Calu3 (cell line): ENCODE measurements at regions not wholly inside any gene's neighbourhood (a gene's known extent, or its start where the extent isn't known, plus 50 kb on each side); places are given as distances from the start of the nearest gene placed in this dataset.

Source experiments
- BruUV-seq: library from RNA; stranded (reverse); fragments of 400-500 nt; replicated peaks from 2 replicates; lab custom pipeline; 2021; lab: Mats Ljungman, UMichigan
- CTCF ChIA-PET: fragments of 300-600 bp; sonication (Branson Sonifier 250); formaldehyde crosslinking; loops from one replicate; lab custom pipeline; 2022; ENCODE audit warnings: antibody characterized with exemption; lab: Charles Lee
- DNase-seq: peaks from one replicate; pipeline ENCODE4 v3.0.0; 2022
- H3K27ac Mint-ChIP-seq: one replicate; pipeline ENCODE4 v1.8.0; 2022; ENCODE audit warnings: mixed read lengths; ENCODE audit not compliant: unreplicated experiment
- H3K27me3 Mint-ChIP-seq: one replicate; pipeline ENCODE4 v1.8.0; 2022; ENCODE audit warnings: mixed read lengths; ENCODE audit not compliant: unreplicated experiment
- H3K36me3 Mint-ChIP-seq: one replicate; pipeline ENCODE4 v1.8.0; 2022; ENCODE audit warnings: mild to moderate bottlenecking, moderate library complexity, mixed read lengths; ENCODE audit not compliant: insufficient read depth, unreplicated experiment
- H3K4me1 Mint-ChIP-seq: one replicate; pipeline ENCODE4 v1.8.0; 2022; ENCODE audit warnings: mild to moderate bottlenecking, low read depth, mixed read lengths; ENCODE audit not compliant: unreplicated experiment
- H3K4me3 Mint-ChIP-seq: one replicate; pipeline ENCODE4 v1.8.0; 2022; ENCODE audit warnings: mild to moderate bottlenecking, low read depth, moderate library complexity, mixed read lengths; ENCODE audit not compliant: unreplicated experiment
- H3K9me3 Mint-ChIP-seq: one replicate; pipeline ENCODE4 v1.8.0; 2022; ENCODE audit warnings: low read depth, mixed read lengths; ENCODE audit not compliant: unreplicated experiment
- intact Hi-C: fragments of 100-400 bp; cut with micrococcal nuclease; formaldehyde crosslinking; loops from one replicate; pipeline ENCODE4 v1.10.0; 2022; ENCODE audit not compliant: unreplicated experiment
- TF ChIP-seq, protein P1 (sequence below): fragments of 200-600 bp; IDR thresholded peaks from one replicate; pipeline ENCODE4 v1.8.0; 2022; ENCODE audit warnings: antibody characterized with exemption; ENCODE audit not compliant: unreplicated experiment

DNA sequence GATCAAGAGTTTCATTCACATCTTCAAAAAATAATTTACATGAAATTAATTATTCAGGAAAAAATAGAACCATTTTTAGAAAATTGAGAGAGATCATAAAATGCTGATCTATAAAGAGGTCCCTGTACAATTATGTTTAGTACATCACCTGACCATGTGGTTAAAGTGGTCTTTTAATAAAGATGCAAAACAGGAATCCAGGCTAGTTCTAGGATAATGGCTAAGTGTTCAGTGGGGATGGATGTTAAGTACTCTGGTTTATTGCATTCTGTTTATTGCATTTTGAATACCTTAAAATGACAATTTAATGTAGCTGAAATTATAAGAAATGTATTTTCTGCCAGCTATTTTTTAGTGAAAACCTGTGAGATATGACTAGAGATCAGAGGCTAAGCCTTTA is 72.0 kb upstream of the SMC2 start:
- TF ChIP-seq, protein P1, sequence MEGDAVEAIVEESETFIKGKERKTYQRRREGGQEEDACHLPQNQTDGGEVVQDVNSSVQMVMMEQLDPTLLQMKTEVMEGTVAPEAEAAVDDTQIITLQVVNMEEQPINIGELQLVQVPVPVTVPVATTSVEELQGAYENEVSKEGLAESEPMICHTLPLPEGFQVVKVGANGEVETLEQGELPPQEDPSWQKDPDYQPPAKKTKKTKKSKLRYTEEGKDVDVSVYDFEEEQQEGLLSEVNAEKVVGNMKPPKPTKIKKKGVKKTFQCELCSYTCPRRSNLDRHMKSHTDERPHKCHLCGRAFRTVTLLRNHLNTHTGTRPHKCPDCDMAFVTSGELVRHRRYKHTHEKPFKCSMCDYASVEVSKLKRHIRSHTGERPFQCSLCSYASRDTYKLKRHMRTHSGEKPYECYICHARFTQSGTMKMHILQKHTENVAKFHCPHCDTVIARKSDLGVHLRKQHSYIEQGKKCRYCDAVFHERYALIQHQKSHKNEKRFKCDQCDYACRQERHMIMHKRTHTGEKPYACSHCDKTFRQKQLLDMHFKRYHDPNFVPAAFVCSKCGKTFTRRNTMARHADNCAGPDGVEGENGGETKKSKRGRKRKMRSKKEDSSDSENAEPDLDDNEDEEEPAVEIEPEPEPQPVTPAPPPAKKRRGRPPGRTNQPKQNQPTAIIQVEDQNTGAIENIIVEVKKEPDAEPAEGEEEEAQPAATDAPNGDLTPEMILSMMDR, result no peak
- CTCF ChIA-PET, result no interaction called here
- Mint-ChIP-seq H3K4me1 (no peaks in the 10 kb centered on the region), H3K4me3 (no peak overlapping the region), H3K36me3 (no peaks in the 10 kb centered on the region), H3K9me3 (no peaks in the 10 kb centered on the region), H3K27me3 (no peaks in the 10 kb centered on the region), H3K27ac (no peak overlapping the region)
- intact Hi-C loops, result no loop called here
- no peak for DNase-seq
- BruUV-seq, result no TSS peak

GRCh38 chr9:104025104-104025503 is 69.0 kb upstream of the SMC2 start:
- intact Hi-C loops, result no loop called here
- Mint-ChIP-seq H3K9me3 (no peaks in the 10 kb centered on the region), H3K27me3 (no peaks in the 10 kb centered on the region), H3K4me3 (no peak overlapping the region), H3K27ac (no peak overlapping the region), H3K4me1 (no peaks in the 10 kb centered on the region), H3K36me3 (no peaks in the 10 kb centered on the region)
- no peak for DNase-seq
- CTCF ChIA-PET, result no interaction called here
- TF ChIP-seq, protein P1, result no peak
- BruUV-seq, result no TSS peak

DNA sequence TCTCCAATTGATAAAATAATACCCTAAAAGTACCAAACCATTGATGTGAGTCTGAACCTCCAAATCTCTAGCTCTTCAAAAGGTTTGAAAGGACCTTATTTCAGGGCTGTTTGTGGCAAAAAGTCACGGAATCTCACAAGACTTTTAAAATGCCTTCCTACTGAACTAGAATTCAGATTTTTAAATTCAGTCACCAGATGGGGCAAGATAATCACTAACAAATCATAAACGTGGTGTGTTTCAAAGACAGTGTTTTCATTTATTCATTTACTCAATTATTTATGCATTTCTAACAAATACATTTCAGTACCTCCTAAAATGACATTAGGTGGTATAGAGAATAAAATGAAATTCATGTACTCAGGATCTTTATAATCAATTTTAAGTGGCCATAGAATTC is 68.2 kb upstream of the SMC2 start:
- Mint-ChIP-seq H3K9me3 (no peaks in the 10 kb centered on the region), H3K4me1 (no peaks in the 10 kb centered on the region), H3K4me3 (no peak overlapping the region), H3K27me3 (no peaks in the 10 kb centered on the region), H3K27ac (no peak overlapping the region), H3K36me3 (no peaks in the 10 kb centered on the region)
- intact Hi-C loops, result no loop called here
- no TSS peak for BruUV-seq
- CTCF ChIA-PET, result no interaction called here
- TF ChIP-seq, protein P1, result no peak
- no peak for DNase-seq

GRCh38 chr9:104027295-104027694 is 66.8 kb upstream of the SMC2 start:
- no peaks in the 10 kb centered on the region for H3K36me3 Mint-ChIP-seq
- no peak overlapping the region for H3K27ac Mint-ChIP-seq
- DNase-seq, result no peak
- no peaks in the 10 kb centered on the region for H3K4me1 Mint-ChIP-seq
- no peaks in the 10 kb centered on the region for H3K27me3 Mint-ChIP-seq
- BruUV-seq, result no TSS peak
- CTCF ChIA-PET, result no interaction called here
- intact Hi-C loops, result no loop called here
- TF ChIP-seq, protein P1, result no peak
- H3K4me3 Mint-ChIP-seq, result no peak overlapping the region
- H3K9me3 Mint-ChIP-seq, result no peaks in the 10 kb centered on the region
